Bone marrow (tissue), 2 donors: ENCODE measurements at regions not wholly inside any gene's neighbourhood (a gene's known extent, or its start where the extent isn't known, plus 50 kb on each side); places are given as distances from the start of the nearest gene placed in this dataset.

Experiments
- DNase-seq, 2 donors: peaks; one replicate each; lab custom pipeline; 2025; lab: John Stamatoyannopoulos, UW

- DNase-seq = no peak
These were observed 155.2 kb downstream of the SLC30A10 start for GRCh38 chr1:219773110-219773509.

- no peak for DNase-seq
These were observed 155.9 kb downstream of the SLC30A10 start for GRCh38 chr1:219772265-219773036.

GRCh38 chr1:219771080-219771479 is 157.3 kb downstream of the SLC30A10 start:
- DNase-seq = no peak

- no peak for DNase-seq
These were observed 150.4 kb upstream of the ZC3H11B start for GRCh38 chr1:219763321-219763720.

GRCh38 chr1:219761208-219761860 is 148.4 kb upstream of the ZC3H11B start:
- no peak for DNase-seq

- DNase-seq = no peak
These were observed 146.2 kb upstream of the ZC3H11B start for GRCh38 chr1:219759095-219759494.

GRCh38 chr1:219757890-219758289 is 145.0 kb upstream of the ZC3H11B start:
- no peak for DNase-seq

GRCh38 chr1:219755234-219755633 is 142.3 kb upstream of the ZC3H11B start:
- no peak for DNase-seq

- DNase-seq = no peak
These were observed 141.9 kb upstream of the ZC3H11B start for GRCh38 chr1:219754767-219755166.

GRCh38 chr1:219753914-219754313 is 141.0 kb upstream of the ZC3H11B start:
- DNase-seq = no peak

- no peak for DNase-seq
These were observed 139.7 kb upstream of the ZC3H11B start for GRCh38 chr1:219752645-219753044.

- DNase-seq = no peak
These were observed 139.1 kb upstream of the ZC3H11B start for GRCh38 chr1:219751870-219752507.

- DNase-seq = no peak
These were observed 136.5 kb upstream of the ZC3H11B start for GRCh38 chr1:219749370-219749769.

- no peak for DNase-seq
These were observed 133.2 kb upstream of the ZC3H11B start for GRCh38 chr1:219746141-219746540.

- no peak for DNase-seq
These were observed 132.0 kb upstream of the ZC3H11B start for GRCh38 chr1:219744652-219745469.

GRCh38 chr1:219741011-219741970 is 128.4 kb upstream of the ZC3H11B start:
- no peak for DNase-seq

GRCh38 chr1:219733511-219734174 is 120.7 kb upstream of the ZC3H11B start:
- no peak for DNase-seq

- DNase-seq = no peak
These were observed 120.0 kb upstream of the ZC3H11B start for GRCh38 chr1:219732814-219733491.

GRCh38 chr1:219731771-219732170 is 118.9 kb upstream of the ZC3H11B start:
- DNase-seq = no peak
